ENCODE measurements at regions not wholly inside any gene's neighbourhood (a gene's known extent, or its start where the extent isn't known, plus 50 kb on each side); places are given as distances from the start of the nearest gene placed in this dataset.

DNA sequence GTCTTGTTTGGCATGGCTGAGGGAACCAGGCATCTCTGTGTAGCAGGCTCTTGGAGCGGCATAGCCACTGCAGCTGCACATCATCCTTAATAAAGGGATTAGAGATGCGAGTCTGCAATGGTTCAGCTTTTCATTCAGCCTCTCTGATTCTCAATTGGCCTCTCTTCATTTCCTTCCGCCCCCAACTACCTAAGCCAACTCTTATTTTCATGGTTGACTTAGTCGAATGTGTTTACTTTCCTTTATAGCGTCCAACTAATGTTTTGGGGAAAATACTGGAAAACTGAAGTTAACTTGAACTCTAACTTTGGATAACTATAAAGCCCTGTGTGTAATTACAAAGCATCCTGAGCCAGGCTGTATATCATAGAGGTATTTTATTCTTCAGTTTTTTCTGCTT is 202.2 kb upstream of the KIAA1217 start:
- no peak for DNase-seq (ENCODE audit: extremely low read depth, low read depth, low spot score)

DNA sequence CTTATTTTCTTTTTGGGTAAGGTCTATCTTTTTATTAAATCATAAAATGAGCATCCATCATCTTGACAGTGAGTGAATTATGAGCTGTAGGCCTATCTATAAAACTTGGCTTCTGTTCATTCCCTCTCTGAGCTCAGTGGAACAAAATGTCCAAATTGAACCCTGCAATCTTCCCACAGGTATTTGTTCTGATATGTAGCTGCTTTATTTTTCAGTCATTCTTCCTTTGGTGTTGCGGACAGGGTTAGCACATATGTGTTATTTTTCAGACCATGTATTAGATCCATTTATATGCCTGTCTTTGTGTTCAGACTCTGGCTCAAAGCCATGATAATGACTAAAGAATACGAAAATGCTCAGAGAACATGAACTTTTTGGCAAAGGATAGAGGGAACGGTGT is 201.6 kb upstream of the KIAA1217 start:
- DNase-seq (ENCODE audit: extremely low read depth, low read depth, low spot score): no peak

- no peak for DNase-seq (ENCODE audit: extremely low read depth, low read depth, low spot score)
These were observed 200.5 kb upstream of the KIAA1217 start for GRCh38 chr10:24008164-24009091.

- no peak for DNase-seq (ENCODE audit: extremely low read depth, low read depth, low spot score)
These were observed 199.8 kb upstream of the KIAA1217 start for GRCh38 chr10:24009115-24009514.

- DNase-seq (ENCODE audit: extremely low read depth, low read depth, low spot score): no peak
These were observed 199.2 kb upstream of the KIAA1217 start for GRCh38 chr10:24009736-24010135.

GRCh38 chr10:24010436-24010970 is 198.4 kb upstream of the KIAA1217 start:
- no peak for DNase-seq (ENCODE audit: extremely low read depth, low read depth, low spot score)

DNA sequence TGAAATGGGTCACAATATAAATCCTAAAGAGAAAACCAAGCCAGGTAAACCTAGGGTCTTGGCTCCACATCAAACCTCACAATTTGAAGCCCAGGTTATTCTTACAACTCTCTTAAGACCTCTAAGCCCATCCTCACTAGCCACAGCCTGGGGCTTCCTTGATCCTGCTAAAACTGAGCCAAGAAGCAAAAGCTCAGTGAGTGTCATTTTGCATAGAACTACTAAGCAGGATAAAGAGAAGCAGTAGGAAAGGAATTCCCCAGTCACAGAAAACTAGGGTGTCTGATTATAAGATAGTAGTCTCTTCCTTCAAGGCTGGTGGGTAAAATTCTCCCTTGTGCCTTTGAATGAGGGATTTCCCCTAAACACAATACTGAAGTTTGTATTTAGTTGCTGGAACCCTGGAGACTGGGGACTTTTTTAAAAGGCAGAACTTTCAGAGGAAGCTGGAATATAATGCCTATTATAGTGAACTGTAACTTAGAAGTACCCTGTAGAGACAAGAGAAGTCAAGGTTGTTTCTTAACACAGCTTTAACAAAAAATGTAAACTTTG is 196.6 kb upstream of the KIAA1217 start:
- DNase-seq (ENCODE audit: extremely low read depth, low read depth, low spot score): no peak

- no peak for DNase-seq (ENCODE audit: extremely low read depth, low read depth, low spot score)
These were observed 181.8 kb upstream of the KIAA1217 start for GRCh38 chr10:24027107-24027506.

DNA sequence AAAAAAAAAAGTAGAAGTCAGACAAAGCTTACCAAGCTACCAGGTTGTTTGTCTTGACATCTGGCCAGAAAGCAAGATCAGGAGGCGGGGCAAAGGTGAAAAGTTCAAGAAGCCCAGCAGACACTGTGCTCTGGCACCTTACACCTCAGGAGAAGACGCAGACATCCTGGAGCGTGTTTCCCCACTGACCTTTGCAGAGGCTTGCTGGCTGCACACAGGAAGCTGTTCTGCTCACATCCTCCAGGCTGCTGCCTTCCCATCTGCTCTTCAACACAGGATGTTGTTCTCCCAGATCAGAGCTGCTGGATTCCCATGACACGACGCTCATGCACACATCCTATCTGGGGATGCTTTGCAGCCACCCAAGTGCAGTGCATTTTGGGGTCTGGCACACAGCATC is 174.4 kb upstream of the KIAA1217 start:
- DNase-seq (ENCODE audit: extremely low read depth, low read depth, low spot score): peak; percentile 5

DNA sequence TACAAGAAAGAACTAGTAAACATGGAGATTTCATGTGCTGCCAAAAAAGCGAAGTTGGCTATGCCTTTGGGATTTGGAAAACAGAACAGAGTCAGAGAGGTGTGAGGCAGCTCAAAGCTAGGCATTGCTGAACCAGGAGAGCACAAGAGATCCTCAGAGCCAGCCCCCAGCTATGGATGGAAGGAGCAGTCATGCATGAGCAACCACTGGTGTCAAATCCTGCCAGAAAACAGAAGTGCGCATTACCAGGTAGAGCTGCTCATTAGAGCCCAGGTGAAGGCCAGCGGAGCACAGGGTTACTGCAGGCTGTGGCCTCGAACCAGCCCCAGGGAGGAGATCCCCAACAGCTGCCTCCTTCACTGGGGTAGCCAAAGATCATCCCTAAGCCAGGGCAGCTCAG is 173.2 kb upstream of the KIAA1217 start:
- no peak for DNase-seq (ENCODE audit: extremely low read depth, low read depth, low spot score)

- DNase-seq (ENCODE audit: extremely low read depth, low read depth, low spot score): no peak
These were observed 169.6 kb upstream of the KIAA1217 start for GRCh38 chr10:24039315-24039714.

GRCh38 chr10:24039897-24040296 is 169.0 kb upstream of the KIAA1217 start:
- no peak for DNase-seq (ENCODE audit: extremely low read depth, low read depth, low spot score)

DNA sequence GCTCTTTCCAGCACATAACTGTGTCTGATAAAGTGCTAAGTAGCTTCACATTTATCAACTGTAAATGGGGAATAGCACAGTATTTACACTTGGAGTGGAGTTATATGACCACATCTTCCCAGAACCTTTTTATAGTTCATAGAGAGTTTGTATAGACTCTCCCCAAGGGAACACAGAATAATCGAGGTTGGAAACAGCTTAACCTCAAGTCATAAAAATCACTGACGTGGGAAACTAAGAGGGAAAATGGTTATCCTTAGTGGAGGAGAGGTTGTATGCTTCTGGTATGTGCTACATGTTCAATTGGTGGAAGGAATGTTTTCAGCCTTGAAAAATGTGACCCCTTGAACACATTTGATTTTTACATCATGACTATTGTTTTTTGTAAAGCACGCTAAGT is 167.9 kb upstream of the KIAA1217 start:
- DNase-seq (ENCODE audit: extremely low read depth, low read depth, low spot score): no peak

- no peak for DNase-seq (ENCODE audit: extremely low read depth, low read depth, low spot score)
These were observed 167.1 kb upstream of the KIAA1217 start for GRCh38 chr10:24041834-24042233.

GRCh38 chr10:24042884-24043283 is 166.1 kb upstream of the KIAA1217 start:
- no peak for DNase-seq (ENCODE audit: extremely low read depth, low read depth, low spot score)

DNA sequence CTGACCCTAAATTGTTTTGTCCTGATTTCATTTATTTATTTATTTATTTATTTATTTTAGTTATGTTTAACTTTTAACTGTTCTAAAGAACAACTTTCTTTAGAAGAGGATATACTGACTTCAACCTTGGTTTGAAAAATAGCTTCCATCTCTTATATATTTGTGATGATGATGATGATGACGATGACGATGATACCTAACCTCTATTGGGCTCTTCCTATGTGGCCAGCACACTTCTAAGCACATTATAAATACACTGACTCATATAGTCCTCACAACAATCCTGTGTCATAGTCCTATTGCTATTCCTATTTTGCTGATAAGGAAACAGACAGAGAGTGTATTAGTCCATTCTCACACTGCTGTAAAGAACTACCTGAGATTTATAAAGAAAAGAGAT is 162.9 kb upstream of the KIAA1217 start:
- DNase-seq (ENCODE audit: extremely low read depth, low read depth, low spot score): no peak

- no peak for DNase-seq (ENCODE audit: extremely low read depth, low read depth, low spot score)
These were observed 161.8 kb upstream of the KIAA1217 start for GRCh38 chr10:24047176-24047575.

GRCh38 chr10:24054421-24054820 is 154.5 kb upstream of the KIAA1217 start:
- no peak for DNase-seq (ENCODE audit: extremely low read depth, low read depth, low spot score)

DNA sequence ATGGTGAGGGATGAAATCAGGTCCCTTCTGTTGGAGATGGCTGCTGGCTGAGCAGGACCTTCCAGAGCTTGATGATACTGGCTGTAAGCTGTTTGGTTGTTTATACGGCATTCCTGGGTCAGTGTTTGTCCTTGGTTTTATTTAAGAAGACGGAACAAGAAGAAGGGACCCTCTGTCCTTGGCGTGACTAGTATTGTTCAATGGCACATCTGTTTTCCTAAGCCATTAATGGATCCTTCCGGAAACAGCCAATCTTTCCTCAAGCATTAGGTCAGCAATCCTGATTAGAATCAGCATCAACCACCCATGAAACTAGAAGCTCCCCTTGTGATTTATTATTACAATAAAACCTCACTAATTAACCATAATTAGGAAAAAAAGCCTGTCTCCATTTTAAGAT is 128.7 kb upstream of the KIAA1217 start:
- no peak for DNase-seq (ENCODE audit: extremely low read depth, low read depth, low spot score)

DNA sequence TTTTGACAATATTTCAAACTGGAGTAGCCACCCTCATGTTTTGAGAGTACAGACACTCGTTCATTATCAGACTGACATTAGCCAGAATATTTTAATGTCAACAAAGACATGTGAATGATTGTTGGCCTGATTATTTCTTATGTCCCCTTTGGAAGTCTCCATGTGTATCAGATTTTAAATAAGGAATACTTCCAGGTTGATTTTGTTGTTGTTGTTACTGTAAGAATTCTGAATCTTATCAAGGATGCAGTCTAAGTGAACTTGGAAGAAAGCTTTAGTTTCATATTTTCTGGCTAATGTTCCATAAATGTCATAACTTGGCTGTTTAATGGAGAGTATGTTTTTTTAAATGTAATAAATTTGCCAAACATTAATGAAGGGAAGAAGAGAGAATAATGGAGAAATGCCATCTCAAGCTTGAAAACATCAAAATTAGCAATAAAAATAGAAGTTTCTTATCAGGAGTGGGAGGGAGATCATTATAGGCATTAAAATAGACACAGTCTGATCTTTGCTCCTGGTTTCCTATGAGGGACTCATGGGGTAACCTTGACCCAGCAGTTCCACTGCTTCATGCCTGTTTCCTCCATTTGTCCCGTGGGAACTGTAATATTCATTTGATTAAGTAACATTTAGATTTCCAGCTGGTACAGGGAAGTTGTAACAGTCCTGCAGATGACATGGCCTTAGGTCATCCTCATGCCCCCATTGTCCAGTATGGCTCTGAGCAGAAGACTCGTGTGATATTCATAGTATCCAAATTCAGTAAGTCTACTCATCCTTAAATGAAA is 122.4 kb upstream of the KIAA1217 start:
- no peak for DNase-seq (ENCODE audit: extremely low read depth, low read depth, low spot score)

DNA sequence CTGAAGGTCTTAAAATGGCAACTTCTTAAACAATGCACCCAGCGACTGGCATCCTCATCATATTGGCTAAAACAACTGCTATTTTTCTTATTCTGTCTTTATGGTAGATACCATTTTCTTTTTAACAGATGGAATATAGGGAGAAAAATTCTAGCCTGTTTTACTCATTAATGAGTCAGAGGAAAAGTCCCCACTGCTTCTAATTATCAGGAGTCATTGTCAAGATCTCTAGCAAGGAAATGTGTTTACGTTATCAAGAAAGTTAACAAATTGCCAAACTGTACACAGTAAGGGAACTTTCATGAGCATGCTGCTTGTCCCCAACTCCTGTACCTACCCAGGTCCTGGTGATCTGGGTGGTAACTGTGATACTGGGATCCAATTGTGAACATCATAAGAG is 117.7 kb upstream of the KIAA1217 start:
- DNase-seq (ENCODE audit: extremely low read depth, low read depth, low spot score): no peak

Data from glomerular endothelial cell (primary cell).